ENCODE measurements at regions not wholly inside any gene's neighbourhood (a gene's known extent, or its start where the extent isn't known, plus 50 kb on each side); places are given as distances from the start of the nearest gene placed in this dataset.
A peak's percentile ranks its signal among the peaks of the same experiment; 100 is the strongest.

DNA sequence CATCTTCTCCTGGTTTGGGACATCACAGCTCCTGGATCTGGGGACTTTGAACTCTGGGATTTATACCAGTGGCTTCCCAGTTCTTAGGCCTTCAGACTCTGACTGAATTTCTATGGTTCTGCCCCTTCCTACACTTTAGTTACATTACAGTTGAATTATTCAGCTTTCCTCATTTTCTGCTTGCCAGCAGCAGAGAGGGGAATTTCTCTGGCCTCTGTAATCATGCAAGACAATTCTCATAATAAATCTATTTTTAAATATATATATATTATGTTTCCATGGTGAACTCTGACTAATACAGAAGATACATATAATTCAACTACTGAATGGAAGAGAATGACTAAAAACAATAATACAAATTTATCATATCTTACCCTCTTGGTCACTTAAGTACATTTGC, 1478.6 kb upstream of the ACVR2A start:
- peak; percentile 80 for DNase-seq

DNA sequence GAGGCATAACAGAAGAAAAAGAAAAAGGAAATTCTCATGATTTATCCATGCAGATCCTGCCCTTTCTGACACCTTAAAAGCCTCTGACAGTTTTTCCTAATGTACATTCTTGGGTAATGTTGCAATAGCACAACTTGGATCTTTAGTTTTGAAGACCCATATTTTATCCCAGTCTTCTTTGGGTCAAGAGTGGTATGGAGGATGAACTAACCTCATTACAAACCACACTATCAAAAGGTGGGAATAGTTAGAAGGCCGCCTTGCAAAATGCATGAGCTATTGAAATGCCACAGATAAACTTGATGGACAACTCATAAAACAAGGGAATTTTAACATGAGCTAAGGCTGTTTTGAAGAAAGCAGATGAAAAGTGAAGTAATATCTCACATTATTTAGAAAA, 1479.8 kb upstream of the ACVR2A start:
- no peak for DNase-seq

DNA sequence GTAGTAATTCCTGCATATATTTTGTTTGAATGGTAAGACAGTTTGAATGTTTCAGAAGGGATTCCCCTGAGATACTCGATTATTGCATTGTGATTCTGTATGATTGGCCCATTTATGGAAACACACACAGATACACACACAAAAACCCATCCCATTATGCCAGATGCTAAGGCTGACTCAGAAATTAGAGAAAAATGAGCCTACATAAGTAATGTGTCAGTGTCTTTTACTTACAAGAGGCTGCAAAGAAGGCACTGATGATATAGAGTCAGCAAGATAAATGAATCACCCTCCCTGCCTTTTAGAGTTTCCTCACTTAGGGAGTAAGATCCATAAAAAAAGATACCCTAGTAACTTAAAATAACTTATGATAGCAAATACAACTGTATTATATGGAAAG, 1481.1 kb upstream of the ACVR2A start:
- peak; percentile 46 for DNase-seq

DNA sequence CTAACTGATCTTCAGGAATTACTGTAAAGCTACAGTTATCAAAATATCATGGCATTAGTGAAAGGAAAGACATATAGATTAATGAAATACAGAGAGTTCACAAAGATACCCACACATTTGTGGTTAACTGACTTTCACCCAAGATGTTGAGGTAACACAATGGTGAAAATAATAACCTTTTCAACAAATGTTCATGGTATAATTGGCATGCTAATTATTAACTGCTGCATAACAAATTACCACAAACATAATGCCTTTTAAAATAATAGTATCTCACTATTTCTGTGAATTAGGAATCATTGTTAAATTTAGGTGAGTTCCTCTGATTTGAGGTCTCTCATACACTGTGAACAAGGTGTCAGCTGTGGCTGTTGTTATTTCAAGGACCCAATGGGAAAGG, 1493.1 kb upstream of the ACVR2A start:
- no peak for DNase-seq

DNA sequence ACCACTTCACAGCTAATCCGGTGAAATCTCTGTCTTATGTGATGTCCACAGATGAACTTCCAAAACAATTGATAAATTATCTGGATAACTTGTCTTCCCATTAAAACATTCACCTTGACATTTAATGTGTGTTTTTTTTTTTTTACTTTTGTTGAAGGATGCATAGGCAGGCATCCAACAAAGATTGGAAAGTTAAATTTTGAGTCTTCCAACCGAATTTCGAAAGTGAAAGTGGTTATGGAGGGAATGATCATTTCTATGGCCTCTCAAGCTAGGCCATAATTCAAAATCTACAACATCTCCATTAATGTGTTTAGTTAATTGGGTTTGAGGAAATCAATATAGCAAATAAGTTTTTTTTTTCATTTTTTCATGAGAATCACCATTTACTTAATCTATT, 1495.5 kb upstream of the ACVR2A start:
- DNase-seq = no peak

DNA sequence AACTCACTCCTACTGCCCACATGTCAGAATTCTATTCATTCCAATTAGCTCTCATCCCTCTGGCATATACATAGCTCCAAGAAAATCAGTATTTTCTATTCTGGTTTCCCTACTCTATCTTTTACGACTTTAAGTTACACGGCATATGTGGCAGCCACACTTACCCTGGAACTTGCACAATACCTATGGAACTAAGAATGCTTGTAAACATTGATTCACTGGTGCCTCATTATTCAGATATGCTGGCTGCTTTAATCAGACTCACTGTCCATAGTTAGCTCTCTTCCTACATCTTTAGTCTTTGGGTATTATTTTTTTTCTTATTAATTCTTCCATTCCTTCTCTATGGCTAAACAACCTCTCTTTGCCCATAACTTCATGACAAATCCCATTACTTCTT, 1519.9 kb upstream of the ACVR2A start:
- DNase-seq = peak; percentile 26

DNA sequence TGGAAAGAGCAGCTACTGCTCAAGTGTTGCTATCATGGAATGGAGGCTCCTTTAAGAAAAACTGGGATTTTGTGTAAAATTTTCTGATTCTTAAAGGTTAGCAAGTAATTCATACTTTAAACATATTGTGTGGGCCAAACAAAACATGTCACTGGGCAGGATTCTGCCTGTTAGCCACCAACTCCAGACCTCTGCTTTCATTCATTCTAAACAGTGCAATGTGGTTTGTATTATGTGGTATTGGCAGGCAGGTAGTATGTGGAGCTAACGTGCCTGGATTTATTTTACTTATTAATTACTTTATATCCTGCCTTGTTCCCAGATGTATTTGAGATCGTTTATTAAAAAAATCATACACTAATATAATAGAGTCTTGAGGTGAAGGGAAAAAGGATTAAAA, 1521.3 kb upstream of the ACVR2A start:
- no peak for DNase-seq

DNA sequence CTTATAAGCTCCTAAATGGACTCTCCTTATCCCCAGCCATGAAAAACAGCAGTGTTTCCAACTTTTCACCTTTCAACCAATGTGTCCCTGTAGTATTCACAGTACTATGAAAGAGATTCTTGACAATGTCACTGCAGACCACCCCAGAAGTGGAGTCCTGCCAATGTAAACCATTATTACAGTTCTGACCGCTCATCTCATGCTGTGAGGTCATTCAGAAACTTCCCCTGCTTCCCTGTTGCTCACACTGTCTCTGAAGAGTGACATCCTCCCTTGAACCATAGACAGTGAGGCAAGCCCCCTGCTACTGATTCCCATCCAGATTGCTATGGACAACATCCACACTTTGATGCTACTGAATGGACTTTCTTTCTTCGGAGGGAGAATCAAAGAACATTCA, 1523.7 kb upstream of the ACVR2A start:
- DNase-seq = peak; percentile 57

DNA sequence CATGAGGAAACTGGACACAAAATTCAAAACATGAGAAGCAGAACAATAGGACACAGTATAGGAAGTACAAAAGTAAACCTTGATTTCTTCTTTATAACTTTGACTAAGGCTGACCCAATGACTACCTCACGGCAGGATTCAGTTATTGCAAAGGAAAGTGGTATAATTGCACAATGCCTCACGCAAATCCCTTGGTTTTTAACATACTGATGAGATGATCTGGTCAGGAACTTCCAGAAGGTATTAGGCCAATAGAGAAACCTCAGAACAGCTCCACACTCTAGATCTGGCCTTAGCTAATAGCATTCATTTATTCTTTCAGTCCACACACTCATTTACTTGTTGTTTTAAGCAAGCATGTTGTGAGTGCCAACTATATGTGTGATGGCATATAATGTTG, 1526.9 kb upstream of the ACVR2A start:
- peak; percentile 52 for DNase-seq

DNA sequence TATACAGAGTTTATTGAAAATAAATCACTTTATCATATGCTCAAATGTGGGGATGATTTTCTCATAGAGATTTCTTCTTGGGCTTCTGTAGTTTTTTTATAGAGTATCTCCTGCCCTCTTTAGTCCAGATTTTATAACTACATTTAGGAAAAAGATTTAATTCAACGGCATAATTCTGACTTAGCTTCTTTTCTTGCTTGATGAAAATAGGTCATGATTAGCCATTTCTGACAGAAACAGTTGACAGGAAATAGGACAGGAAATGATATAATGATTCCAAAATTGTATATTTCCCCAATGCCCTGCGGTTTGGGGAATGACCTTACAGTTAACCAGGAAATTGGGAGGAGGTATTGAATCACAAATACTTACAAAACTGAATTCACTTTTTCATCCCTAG, 1531.9 kb upstream of the ACVR2A start:
- peak; percentile 74 for DNase-seq

DNA sequence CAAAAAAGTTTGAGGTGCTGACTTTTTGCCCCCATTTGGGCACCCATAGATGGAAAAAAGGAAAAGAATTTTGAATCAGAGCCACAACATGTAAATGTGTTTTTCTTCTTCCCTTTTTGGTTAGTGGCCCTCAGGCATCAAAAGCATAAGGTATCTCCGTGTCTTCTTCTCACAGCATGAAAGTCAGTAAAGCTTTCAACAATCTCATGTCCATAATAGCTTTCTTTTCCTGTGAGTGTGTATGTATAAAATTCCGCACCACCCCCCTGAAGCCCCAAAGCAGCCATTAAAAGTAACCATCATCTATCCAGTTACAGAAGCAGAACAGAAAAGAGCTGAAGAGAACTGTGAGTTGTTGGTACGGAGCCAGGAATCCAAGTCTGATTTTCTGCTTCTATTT, 1539.7 kb upstream of the ACVR2A start:
- no peak for DNase-seq

DNA sequence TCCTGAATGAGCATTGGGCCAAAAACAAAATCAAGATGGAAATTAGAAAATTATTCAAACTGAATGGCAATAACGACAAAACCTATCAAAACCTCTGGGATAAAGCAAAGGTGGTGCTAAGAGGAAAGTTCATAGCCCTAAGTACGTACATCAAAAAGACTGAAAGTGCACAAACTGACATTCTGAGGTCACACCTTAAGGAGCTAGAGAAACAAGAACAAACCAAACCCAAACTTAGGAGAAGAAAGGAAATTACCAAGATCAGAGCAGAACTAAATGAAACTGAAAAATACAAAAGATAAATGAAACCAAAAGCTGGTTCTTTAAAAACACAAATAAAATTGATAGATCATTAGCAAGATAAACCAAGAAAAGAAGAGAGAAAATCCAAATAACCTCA, 1543.5 kb upstream of the ACVR2A start:
- no peak for DNase-seq

DNA sequence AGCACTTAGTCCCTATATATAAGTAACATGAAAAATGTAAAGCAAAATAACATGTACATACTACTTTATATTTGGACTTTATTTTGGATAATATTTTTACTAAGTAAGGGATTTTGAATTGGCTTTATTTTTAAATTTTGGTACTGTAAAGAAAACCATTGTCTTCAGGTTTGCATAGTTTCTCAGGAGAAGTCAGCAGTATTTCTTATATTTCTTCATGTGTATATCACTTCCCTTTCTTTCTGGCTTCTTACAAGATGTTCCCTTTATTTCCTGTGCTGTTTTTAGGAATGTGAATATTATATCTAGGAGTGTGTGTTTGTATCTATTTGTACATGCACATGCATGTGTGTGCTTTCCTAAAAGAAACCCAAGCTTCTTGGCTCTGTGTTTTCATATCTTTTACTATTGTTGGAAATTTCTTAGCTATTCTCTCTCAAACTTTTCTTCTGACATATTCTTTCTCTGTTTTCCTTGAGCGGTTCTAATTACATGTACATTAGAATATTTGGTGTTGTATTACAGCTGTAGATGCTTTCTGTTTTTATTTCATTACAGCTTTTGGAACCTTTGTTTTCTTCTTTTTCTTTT, 1549.7 kb upstream of the ACVR2A start:
- DNase-seq = peak; percentile 29

DNA sequence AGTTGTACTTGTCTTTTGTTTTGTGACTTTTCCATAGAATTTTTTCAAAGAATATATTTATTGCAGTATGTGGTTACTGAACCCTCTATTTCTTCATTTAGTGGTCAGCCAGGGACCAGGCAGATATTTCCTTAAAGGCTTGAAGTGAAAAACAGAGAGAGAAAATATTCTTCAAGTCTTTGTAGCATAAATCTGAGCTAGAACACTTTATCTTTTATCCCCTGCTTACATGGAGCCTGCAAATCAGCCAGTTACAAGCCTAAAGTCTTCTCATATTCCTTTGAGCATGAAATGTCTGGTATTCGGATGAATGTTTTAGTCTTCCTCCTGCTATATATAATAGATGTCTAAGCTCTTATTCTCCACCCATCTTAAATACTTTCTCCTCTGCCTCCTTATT, 1557.5 kb upstream of the ACVR2A start:
- no peak for DNase-seq

DNA sequence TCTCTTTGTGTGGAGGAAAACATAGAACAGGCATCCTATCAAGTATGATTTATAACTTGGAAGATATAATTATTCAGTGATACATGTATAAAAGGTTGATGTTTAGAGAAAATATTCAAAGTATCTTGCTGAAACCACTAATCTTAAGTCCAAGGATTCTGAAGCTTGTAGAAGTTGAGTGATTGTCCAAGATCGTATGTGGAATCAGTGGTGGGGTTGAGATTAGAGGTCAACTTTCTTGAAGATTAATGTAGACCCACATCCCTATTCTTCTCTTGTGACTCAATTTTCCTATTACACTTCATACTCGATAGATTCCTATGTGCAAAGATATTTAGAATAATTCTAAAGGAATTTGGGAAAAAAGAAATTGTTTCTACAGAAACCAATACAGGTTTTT, 1565.9 kb upstream of the ACVR2A start:
- DNase-seq = peak; percentile 11

DNA sequence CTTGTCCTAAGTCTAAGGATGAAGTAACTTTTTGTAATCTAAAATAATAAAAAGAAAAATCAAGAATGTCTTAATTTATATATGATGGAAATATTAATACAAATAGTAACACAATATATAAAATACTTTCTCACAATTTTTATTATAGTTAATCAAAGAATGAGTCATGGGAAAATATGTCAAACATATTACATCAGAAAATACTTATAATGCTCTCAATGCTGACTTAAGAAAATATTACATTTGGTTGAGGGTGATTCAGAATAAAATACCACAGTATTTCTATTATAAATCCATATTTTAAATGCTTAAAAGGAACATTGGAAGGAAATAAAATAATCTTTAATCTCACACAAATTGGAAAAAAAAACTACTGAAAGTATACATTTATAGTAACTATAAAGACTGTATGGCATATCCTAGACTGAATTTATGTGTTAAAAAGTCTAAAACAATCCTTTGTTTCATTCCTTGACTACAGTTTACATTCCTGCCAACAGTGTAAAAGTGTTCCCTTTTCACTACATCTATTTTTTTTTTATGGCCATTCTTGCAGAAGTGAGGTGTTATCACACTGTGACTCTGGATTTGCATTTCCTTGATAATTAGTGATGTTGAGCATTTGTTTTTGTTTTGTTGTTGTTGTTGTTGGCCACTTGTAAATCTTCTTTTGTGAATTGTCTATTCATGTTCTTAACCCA, 1573.5 kb upstream of the ACVR2A start:
- peak; percentile 78 for DNase-seq

DNA sequence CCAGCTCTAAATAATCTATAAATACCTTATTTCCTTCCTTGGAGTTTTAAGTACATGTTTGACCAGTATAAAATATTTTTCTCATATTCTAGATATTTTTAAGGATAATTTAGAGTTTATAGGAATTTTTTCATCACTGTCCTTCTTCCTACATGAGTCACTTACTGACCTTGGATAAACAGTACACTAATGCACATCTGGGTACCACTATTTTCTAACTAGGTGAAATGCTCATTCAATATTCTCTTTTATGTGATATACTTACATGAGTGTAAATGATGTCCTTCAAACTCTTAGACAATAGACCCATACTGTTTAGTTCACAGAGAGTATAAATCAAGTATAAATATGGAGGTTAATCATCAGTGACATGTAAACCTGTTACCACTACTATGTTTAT, 1574.2 kb upstream of the ACVR2A start:
- peak; percentile 54 for DNase-seq

DNA sequence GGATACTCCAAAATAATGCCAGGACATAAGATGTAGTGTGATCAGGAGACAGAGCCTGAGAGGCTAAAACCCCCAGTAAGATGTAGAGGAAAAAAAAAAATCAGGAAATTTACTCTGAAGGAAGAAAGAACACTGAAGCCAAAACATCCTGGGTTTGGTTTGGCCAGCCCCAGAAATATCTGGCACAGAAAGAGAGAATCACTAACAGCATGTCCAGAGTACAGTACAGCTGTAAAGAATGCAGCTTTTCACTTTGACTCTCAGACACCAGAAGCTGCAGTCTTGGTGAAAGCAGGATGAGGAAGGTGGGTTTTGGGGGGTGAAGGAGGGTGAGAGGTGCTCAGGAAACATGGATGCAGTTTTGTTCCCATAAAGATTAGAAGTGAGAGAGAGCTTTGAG, 1577.7 kb upstream of the ACVR2A start:
- DNase-seq = peak; percentile 68

DNA sequence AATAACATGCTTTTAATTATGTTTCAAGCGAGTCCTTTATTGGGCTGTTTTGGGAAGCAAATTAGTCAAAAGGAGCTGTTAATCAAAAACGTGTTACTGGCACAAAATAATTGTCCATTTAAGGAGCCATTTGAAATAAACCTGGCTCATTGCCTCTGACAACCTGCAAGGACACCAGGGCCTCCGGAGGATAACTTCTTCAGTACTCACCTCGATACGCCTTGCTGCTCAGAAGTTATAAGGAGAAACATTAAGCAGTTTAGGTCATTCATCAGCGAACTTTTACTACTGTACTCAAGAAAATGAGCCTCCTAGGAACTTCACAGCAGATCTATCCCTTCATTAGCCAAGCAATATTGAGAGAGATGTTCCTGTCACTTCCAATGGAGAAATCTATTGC, 1579.2 kb upstream of the ACVR2A start:
- DNase-seq = no peak

DNA sequence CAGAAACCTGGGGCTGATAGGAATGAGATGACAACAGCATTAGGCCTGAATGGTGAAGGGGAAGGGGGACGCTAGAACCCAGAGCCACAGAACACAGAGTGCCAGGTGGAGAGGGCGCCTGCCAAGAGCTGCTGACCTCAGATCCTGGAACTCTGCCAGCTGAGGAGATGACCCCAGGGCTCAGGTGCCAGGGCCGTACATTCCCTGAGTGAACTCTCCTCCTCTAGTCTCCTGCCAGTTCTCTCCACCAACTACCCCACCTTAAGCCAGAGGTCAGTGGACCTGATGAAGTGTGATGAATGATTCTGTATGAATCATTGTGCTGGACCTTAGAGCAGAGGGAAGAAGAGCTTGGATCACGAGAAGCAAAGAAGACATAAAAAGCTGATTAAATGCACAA, 1582.2 kb upstream of the ACVR2A start:
- no peak for DNase-seq

DNA sequence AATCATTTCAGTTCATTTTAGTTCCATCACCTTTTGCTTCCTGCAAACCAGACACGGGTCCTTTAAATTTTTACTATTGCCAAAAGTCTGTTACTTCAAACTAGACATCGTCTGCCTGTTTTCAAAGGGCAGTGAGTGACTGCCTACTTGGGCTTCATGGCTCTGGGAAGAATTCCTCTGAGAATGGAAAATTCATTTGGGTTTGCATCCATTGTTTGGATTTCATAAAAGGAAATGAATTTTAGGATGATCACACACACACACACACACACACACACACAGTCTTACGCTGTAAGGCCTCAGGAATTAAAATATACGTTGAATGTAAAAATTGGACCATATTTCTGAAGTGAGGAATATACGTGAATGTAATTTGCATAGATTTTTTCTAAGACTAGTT, 1584.3 kb upstream of the ACVR2A start:
- DNase-seq = peak; percentile 68

DNA sequence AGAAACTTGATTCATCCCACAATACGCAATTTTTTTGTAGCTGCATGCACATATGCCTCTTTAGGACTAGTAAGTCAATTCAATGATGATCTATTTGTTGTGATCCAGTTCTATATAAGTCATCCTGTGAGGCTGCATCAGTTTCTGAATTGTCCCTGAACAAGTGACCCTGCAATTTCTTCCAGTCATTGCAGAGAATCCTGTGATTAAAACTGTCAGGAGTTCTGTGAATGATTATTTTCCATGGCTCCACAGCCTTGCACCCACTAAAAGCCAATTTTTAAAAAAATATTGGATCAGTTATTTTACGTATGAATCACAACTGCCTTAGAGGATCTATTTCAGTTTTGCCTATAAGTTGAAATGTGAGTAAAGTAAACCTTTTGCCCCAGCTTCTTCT, 1585.0 kb upstream of the ACVR2A start:
- DNase-seq = no peak

DNA sequence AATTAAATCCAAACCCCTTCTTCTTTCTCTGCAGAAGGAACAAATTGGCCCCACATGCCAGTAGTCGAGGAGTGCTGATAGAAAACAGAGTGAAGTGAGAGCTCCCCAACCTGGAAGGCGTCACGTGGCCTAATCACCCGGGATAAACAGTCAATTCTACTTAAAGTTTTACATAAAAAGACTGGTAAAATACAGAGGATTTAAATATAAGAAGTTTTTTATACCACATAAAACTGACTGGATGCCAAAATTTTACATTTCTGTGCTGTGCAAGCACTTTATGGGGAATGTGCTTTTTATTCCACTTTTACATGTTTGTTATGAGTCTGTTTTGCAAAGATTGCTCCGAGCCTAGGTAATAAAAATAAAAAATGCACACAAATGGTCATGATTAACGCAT, 1586.8 kb upstream of the ACVR2A start:
- no peak for DNase-seq

DNA sequence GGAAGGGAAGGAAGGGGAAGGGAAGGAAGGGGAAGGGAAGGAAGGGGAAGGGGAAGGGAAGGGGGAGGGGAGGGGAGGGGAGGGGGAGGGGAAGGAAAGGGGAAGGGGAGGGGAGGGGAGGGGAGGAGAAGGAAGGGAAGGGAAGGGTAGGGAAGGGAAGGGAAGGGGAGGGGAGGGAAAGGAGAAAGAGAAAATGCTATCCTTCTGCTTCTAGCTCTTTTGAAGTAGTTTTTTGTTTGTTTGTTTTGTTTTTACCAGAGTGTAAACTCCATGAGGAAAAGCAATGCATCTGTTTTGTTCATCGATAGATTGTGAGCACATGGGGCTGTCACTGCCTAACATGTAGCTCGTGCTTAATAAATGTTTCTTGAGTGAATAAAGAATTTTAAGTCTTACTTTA, 1592.7 kb upstream of the ACVR2A start:
- DNase-seq = no peak

DNA sequence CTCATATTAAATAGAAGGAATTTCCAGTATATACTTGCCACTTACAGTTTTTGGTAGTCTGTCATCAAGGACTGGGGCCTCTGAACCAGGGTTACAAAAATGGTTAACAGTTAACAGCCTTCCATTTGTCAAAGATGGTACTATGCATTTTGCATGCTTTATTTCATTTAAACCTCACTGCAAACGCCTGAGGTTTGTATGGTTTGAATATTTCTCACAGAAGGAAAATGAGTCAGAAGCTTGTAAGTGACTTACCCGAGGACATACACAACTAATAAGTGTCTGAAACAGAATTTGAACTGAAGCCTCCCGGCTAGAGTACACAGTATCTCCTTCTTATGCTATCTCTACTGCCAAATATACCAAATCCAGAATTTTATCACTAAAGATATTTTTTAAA, 1593.5 kb upstream of the ACVR2A start:
- DNase-seq = peak; percentile 73
